Neural cell (in vitro differentiated cells): ENCODE measurements at regions not wholly inside any gene's neighbourhood (a gene's known extent, or its start where the extent isn't known, plus 50 kb on each side); places are given as distances from the start of the nearest gene placed in this dataset.

Source experiments
- POLR2AphosphoS5 ChIP-seq: IDR thresholded peaks from 2 replicates; pipeline ENCODE4 v1.6.1; 2012
- RAD21 ChIP-seq: fragments of 450-650 bp; conservative IDR thresholded peaks from 2 replicates; pipeline ENCODE4 v1.6.1; 2014; ENCODE audit warnings: antibody characterized with exemption, mild to moderate bottlenecking, moderate library complexity
- TAF1 ChIP-seq: IDR thresholded peaks from 2 replicates; pipeline ENCODE4 v1.6.1; 2012; ENCODE audit warnings: low read depth
- TF ChIP-seq, protein P1 (sequence below): fragments of 450-650 bp; IDR thresholded peaks from 2 replicates; pipeline ENCODE4 v1.5.1; 2014; ENCODE audit warnings: antibody characterized with exemption, mild to moderate bottlenecking, moderate library complexity; ENCODE audit not compliant: poor library complexity, severe bottlenecking
- TF ChIP-seq, protein P2 (sequence below): IDR thresholded peaks from 2 replicates; pipeline ENCODE4 v1.6.1; 2012; ENCODE audit warnings: borderline replicate concordance

DNA sequence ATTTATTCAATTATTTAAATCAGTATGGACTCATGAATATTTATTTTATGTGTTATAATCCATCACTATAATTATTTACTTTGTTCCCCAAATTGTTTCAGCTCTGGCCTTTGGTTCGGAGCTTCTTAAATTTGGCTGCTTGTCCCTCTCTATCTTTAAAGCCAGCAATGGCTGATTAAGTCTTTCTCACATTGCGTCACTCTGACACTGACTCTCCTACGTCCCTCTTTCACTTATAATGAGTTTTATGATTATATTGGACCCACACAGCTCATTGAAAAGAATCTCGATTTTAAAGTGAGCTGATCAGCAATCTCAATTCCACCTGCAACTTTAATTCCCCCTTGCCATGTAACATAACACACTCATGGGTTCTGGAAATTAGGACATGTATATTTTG lies 185.2 kb upstream of the SLC39A10 start:
- TF ChIP-seq, protein P1, sequence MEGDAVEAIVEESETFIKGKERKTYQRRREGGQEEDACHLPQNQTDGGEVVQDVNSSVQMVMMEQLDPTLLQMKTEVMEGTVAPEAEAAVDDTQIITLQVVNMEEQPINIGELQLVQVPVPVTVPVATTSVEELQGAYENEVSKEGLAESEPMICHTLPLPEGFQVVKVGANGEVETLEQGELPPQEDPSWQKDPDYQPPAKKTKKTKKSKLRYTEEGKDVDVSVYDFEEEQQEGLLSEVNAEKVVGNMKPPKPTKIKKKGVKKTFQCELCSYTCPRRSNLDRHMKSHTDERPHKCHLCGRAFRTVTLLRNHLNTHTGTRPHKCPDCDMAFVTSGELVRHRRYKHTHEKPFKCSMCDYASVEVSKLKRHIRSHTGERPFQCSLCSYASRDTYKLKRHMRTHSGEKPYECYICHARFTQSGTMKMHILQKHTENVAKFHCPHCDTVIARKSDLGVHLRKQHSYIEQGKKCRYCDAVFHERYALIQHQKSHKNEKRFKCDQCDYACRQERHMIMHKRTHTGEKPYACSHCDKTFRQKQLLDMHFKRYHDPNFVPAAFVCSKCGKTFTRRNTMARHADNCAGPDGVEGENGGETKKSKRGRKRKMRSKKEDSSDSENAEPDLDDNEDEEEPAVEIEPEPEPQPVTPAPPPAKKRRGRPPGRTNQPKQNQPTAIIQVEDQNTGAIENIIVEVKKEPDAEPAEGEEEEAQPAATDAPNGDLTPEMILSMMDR, result no peak
- no peak for TF ChIP-seq TAF1
- TF ChIP-seq RAD21, result no peak
- no peak for TF ChIP-seq POLR2AphosphoS5
- TF ChIP-seq, protein P2, sequence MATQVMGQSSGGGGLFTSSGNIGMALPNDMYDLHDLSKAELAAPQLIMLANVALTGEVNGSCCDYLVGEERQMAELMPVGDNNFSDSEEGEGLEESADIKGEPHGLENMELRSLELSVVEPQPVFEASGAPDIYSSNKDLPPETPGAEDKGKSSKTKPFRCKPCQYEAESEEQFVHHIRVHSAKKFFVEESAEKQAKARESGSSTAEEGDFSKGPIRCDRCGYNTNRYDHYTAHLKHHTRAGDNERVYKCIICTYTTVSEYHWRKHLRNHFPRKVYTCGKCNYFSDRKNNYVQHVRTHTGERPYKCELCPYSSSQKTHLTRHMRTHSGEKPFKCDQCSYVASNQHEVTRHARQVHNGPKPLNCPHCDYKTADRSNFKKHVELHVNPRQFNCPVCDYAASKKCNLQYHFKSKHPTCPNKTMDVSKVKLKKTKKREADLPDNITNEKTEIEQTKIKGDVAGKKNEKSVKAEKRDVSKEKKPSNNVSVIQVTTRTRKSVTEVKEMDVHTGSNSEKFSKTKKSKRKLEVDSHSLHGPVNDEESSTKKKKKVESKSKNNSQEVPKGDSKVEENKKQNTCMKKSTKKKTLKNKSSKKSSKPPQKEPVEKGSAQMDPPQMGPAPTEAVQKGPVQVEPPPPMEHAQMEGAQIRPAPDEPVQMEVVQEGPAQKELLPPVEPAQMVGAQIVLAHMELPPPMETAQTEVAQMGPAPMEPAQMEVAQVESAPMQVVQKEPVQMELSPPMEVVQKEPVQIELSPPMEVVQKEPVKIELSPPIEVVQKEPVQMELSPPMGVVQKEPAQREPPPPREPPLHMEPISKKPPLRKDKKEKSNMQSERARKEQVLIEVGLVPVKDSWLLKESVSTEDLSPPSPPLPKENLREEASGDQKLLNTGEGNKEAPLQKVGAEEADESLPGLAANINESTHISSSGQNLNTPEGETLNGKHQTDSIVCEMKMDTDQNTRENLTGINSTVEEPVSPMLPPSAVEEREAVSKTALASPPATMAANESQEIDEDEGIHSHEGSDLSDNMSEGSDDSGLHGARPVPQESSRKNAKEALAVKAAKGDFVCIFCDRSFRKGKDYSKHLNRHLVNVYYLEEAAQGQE, result no peak
